HG03097 (cell line): ENCODE measurements at regions not wholly inside any gene's neighbourhood (a gene's known extent, or its start where the extent isn't known, plus 50 kb on each side); places are given as distances from the start of the nearest gene placed in this dataset.
"Not testable (repeated sequence)": the region's sequence is repeated elsewhere in the genome, so short reads cannot be mapped to it uniquely, and the experiment has no call there.

Experiments
- ATAC-seq: cut with Tn5 transposase; IDR thresholded peaks from one replicate; pipeline ENCODE4 v1.9.1; 2021; ENCODE audit not compliant: unreplicated experiment, low FRiP score

DNA sequence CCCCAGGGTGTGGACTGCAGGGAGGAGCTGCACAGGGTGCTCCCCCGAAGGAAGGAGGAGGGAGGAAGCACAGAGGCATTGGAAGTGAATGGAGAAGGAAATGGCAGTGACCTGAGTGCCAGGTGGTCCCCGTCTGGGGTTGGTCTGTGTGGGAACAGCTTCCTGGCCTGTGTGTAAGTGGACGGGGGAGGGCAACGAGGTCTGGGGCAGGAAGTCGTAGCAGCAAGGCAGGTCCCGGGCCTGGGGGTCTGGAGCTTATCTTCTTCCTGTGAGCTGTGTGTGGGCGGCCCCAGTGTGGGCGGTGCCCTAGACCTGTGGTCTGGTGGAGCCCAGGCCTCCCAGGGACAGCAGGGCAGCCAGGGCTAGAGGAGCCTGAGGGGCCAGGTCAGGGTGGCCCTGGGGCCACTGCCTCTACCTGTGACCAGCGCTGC is 382.1 kb downstream of the TMEM121 start:
- ATAC-seq = no peak

DNA sequence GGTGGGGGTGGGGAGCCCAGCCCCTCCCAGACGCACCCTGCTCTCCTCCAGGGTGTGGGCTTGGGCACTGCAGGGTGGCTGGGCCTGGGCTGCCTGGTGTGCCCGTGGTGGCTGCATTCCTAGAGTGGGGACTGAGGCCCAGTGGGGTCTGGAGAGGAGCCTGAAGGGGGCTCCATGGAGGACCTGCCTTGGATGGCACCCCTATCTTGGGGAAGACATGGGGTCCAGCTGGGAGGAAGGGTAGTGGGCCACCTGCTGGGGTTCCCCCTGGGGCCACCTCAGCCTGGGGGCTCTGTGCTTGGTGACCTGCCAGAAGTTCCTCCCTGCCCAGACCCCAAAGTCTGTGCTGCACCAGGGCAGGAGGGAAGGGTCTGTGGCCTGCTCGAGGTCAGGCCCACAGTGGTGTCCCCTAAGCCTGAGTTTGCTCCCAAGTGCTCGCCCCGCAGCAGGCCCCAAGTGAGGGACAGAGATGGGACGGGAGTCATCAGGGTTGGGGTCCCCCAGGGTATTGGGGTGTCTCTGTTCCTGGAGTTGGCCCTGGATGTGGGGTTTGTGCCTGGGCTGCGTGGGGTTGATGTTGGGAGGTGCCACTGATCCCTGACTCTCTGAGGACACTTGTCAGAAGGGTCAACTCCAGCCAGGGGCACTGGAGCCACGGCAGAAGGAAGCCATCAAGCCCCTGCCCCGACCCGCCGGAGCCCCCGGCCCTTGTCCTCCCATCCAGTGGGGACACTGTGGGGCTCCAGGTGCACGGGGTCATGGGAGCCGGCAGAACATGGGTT is 382.9 kb downstream of the TMEM121 start:
- no peak for ATAC-seq

GRCh38 chr14:105909828-105910120 is 383.4 kb downstream of the TMEM121 start:
- not testable (repeated sequence) for ATAC-seq

DNA sequence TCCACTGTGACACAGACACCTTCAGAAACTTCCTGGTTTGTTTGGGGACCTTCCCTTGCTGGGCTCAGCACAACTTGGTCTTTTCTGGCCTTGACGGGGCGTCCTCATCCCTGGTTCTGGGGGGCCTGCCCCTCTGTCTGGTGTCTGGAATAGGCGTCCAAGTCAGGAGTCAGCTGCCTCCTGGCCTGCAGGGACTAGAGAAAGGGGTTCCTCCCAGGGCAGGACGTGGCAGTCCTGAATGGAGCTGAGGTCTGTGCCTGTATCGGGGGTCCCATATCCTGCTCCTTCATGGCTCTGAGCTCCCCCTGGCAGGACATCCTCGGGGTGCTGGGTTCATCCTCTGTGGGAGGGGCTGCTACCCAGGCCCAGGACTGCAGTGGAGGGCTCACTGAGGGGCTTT is 384.0 kb downstream of the TMEM121 start:
- no peak for ATAC-seq

GRCh38 chr14:105911006-105911847 is 384.8 kb downstream of the TMEM121 start:
- no peak for ATAC-seq

GRCh38 chr14:105911848-105912292 is 385.5 kb downstream of the TMEM121 start:
- not testable (repeated sequence) for ATAC-seq

GRCh38 chr14:105912641-105913180 is 386.3 kb downstream of the TMEM121 start:
- ATAC-seq = no peak

DNA sequence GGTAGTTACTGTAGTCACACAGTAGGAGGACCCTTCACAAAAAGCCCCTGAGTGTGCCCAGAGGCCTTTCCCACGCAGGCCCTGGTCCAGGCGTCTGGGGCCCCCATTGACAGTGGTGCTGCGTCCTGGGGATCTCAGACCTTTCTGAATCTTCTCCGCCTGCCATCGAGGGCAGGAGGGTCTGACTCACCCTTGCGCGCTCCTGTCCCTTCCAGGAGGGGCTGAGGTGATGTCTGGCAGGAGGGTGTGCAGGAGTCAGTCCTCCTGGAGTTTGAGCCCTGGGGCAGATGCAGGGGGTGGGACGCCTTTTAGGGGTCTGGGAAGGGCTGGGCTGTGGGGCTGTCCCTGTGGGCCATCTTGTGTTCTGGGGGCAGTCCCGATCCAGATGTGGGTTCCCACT is 386.8 kb downstream of the TMEM121 start:
- ATAC-seq = no peak

DNA sequence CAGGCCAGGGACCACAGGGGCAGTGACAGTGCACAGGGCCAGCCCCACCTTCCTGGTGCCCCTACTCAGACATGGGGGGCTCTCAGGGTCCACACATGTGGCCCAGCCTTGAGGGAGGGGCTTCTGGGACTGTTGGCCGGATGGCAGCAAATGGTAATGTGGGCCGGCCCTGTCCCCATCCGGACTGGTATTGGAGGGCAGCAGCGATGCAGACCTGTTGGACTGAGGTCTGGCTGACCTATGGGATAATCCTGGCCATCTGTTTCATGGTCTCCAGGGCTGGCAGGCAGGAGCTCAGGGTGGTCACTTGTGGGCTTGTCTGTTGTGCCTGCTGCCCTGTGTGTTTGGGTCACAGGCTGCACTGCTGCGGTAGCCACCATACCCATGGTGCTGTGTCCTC is 387.5 kb downstream of the TMEM121 start:
- ATAC-seq = no peak

GRCh38 chr14:105914281-105914680 is 387.9 kb downstream of the TMEM121 start:
- ATAC-seq = not testable (repeated sequence)

GRCh38 chr14:105914738-105915385 is 388.5 kb downstream of the TMEM121 start:
- no peak for ATAC-seq

DNA sequence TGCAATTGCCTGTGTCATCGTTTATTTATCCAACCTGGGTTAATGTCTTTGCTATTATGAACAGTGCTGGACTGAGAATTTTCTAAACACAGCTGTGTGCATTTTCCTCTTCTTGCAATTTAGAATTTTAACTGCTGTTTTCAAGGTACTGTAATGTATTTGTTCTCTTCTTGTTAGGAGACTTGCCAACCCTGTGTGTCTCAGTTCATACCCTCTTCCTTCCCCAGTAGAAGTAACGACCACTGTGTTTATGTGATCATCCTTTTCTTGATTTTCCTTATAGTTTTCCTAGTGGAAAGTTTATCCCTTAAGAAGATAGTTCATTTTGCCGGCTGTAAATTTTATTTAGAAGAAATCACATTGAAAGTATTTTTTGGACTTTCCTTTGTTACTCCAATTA is 389.2 kb downstream of the TMEM121 start:
- ATAC-seq = not testable (repeated sequence)

- ATAC-seq = not testable (repeated sequence)
Measured at GRCh38 chr14:105917136-105917932, 391.0 kb downstream of the TMEM121 start.

- no peak for ATAC-seq
Measured at GRCh38 chr14:105917933-105918436, 391.6 kb downstream of the TMEM121 start.

DNA sequence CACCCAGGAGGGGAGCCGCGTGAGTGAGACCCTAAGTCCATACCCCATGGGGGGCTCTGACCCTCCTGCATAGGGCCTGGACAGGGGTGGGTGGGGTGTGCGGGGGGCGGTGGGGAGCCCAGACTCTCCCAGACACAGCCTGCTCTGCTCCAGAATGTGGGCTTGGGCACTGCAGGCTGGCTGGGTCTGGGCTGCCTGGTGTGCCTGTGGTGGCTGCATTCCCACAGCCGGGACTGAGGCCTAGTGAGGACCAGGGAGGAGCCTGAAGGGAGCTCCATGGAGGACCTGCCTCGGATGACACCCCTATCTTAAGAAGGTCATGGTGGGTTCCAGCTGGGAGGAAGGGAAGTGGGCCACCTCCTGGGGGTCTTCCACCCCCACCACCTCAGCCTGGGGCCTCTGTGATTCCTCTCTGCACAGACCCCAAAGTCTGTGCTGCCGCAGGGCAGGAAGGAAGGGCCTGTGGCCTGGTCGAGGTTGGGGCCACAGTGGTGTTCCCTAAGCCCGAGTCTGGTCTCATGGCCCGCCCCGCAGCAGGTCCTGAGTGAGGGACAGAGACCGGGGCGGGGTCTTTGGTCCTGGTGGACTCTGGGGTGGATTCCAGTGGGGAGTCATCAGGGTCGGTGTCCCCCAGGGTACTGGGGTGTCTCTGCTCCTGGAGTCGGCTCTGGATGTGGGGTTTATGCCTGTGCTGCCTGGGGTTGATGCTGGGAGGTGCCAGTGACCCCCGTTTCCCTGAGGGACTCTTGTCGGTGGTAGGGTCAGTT is 392.3 kb downstream of the TMEM121 start:
- ATAC-seq = no peak

DNA sequence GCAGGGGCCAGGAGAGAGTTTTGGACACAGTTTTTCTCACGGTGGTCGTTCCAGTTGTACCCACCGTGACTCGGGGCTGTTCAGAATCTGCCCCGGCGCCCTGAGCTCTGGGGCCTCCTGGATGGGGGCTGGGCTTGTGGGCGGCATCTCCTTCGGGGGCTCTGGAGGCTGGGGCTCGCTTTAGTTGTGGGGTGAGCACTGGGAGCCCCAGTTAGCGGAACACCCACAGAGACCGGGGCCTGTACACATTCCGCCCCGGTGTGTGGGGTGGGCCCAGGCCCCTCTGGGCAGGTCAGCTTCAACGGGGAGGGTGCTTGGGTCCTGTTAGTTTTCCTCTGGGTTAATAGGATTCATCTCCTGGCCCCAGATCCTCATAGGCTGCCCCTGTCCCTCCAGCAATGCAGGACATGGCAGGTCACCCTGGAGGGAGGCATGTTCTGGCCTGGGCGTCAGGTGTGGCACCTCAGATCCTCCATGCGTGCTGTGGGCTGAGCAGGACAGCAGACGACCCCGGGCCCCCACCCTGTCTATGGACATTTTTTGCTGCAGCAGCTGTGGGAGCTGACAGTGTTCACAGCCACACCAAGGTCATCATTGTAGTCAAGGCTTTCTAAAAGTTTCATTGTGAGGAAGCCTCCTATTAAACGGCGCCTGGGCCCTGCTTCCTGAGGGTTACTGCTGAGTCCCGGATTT is 393.2 kb downstream of the TMEM121 start:
- ATAC-seq = no peak

DNA sequence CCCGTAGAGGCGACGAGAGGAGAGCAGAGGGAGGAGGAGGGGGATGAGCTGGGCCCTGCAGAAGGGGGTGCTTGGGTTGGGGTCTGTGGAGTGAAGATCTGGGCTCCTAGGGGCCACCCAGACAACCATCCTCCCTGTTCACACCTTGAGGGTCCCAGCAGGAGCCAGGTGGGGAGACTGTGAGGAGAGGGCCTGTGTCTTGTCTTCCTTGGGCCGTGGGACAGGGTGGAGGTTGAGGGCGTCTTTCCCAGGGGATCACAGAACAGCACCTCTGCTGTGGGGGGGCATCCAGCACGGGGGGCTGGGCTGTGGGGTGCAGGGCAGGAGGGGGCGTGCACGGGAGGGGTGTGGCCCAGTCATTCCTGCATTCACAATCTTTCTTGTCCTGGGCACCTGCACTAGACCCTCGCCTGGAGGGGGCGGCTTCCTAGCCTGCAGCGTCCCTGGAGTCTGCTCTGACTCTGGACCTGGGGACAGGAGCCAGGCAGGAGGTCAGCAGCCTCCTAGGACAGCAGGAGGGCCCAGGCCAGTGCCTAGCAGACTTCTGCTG is 393.8 kb downstream of the TMEM121 start:
- ATAC-seq = not testable (repeated sequence)
